ENCODE measurements at regions not wholly inside any gene's neighbourhood (a gene's known extent, or its start where the extent isn't known, plus 50 kb on each side); places are given as distances from the start of the nearest gene placed in this dataset.
A peak's percentile ranks its signal among the peaks of the same experiment; 100 is the strongest.

- ATAC-seq = peak; percentile 75
- Histone ChIP-seq H3K4me2 (ENCODE audit: low read length) (no peak overlapping the region), H3K4me1 (ENCODE audit: insufficient read depth, low read length) (no peaks in the 10 kb centered on the region), H3K36me3 (ENCODE audit: low read depth, low read length) (no peaks in the 10 kb centered on the region), H3K79me2 (ENCODE audit: low read length) (no peaks in the 10 kb centered on the region), H3K4me3 (ENCODE audit: low read length) (no peak overlapping the region), H3F3A (ENCODE audit: low read length, unreplicated experiment) (no peaks in the 10 kb centered on the region), H3K9me2 (replicated peaks; ENCODE audit: low read length) (no peaks in the 10 kb centered on the region), H3K27ac (ENCODE audit: low read length) (no peak overlapping the region), H2AFZ (ENCODE audit: low read length) (no peak overlapping the region), H3K9ac (ENCODE audit: low read length) (no peak overlapping the region), H3K27me3 (ENCODE audit: low read length) (no peaks in the 10 kb centered on the region), H3K9me3 (ENCODE audit: low read length) (no peaks in the 10 kb centered on the region), H4K20me1 (ENCODE audit: low read length) (no peaks in the 10 kb centered on the region)
- DNase-seq = no peak
- intact Hi-C loops (cut with micrococcal nuclease) = no loop called here
- POLR2A ChIA-PET (ENCODE audit: unreplicated experiment) = no interaction called here
- TF ChIP-seq EZH2phosphoT487 (IDR thresholded peaks at IDR 0.05; ENCODE audit: borderline replicate concordance, low read length) = no peak
- TF ChIP-seq CTCF (conservative IDR thresholded peaks at IDR 0.05; ENCODE audit: low read depth, low read length) = no peak
- no peak for TF ChIP-seq EZH2 (IDR thresholded peaks at IDR 0.05; ENCODE audit: low read length, unreplicated experiment)
- no TSS peak for BruUV-seq (replicated peaks)
- CTCF ChIA-PET = interaction anchor here (0.7 kb wide), 1 partner anchor 633 kb away, joined by 3 read pairs; no protein-coding TSS in a partner anchor
These were observed 74.1 kb upstream of the PTPRD start for GRCh38 chr9:10686943-10687342.

- CTCF ChIA-PET = no interaction called here
- no peaks in the 10 kb centered on the region for H3K9me2 ChIP-seq (replicated peaks; ENCODE audit: low read length)
- H3K27me3 ChIP-seq (ENCODE audit: low read length) = no peaks in the 10 kb centered on the region
- POLR2A ChIA-PET (ENCODE audit: unreplicated experiment) = no interaction called here
- no peaks in the 10 kb centered on the region for H3F3A ChIP-seq (ENCODE audit: low read length, unreplicated experiment)
- H3K36me3 ChIP-seq (ENCODE audit: low read depth, low read length) = no peaks in the 10 kb centered on the region
- no peak overlapping the region for H3K4me2 ChIP-seq (ENCODE audit: low read length)
- no TSS peak for BruUV-seq (replicated peaks)
- TF ChIP-seq EZH2 (IDR thresholded peaks at IDR 0.05; ENCODE audit: low read length, unreplicated experiment) (no peak), EZH2phosphoT487 (IDR thresholded peaks at IDR 0.05; ENCODE audit: borderline replicate concordance, low read length) (no peak), CTCF (conservative IDR thresholded peaks at IDR 0.05; ENCODE audit: low read depth, low read length) (no peak)
- ATAC-seq (no peak), DNase-seq (no peak)
- H3K4me1 ChIP-seq (ENCODE audit: insufficient read depth, low read length) = no peaks in the 10 kb centered on the region
- no peaks in the 10 kb centered on the region for H3K9me3 ChIP-seq (ENCODE audit: low read length)
- H3K9ac ChIP-seq (ENCODE audit: low read length) = no peak overlapping the region
- no peak overlapping the region for H3K4me3 ChIP-seq (ENCODE audit: low read length)
- H3K27ac ChIP-seq (ENCODE audit: low read length) = no peak overlapping the region
- no peaks in the 10 kb centered on the region for H3K79me2 ChIP-seq (ENCODE audit: low read length)
- no peak overlapping the region for H2AFZ ChIP-seq (ENCODE audit: low read length)
- intact Hi-C loops (cut with micrococcal nuclease) = no loop called here
- no peaks in the 10 kb centered on the region for H4K20me1 ChIP-seq (ENCODE audit: low read length)
These were observed 77.7 kb upstream of the PTPRD start for GRCh38 chr9:10690546-10690945.

- no peak overlapping the region for H3K9ac ChIP-seq (ENCODE audit: low read length)
- no peaks in the 10 kb centered on the region for H3K4me1 ChIP-seq (ENCODE audit: insufficient read depth, low read length)
- BruUV-seq (replicated peaks) = no TSS peak
- no peaks in the 10 kb centered on the region for H3K79me2 ChIP-seq (ENCODE audit: low read length)
- no peaks in the 10 kb centered on the region for H3K36me3 ChIP-seq (ENCODE audit: low read depth, low read length)
- no peak overlapping the region for H3K4me2 ChIP-seq (ENCODE audit: low read length)
- no peaks in the 10 kb centered on the region for H3K9me3 ChIP-seq (ENCODE audit: low read length)
- no peak for TF ChIP-seq CTCF (conservative IDR thresholded peaks at IDR 0.05; ENCODE audit: low read depth, low read length)
- H3K9me2 ChIP-seq (replicated peaks; ENCODE audit: low read length) = no peaks in the 10 kb centered on the region
- H3K27ac ChIP-seq (ENCODE audit: low read length) = no peak overlapping the region
- ATAC-seq = no peak
- ChIA-PET POLR2A (ENCODE audit: unreplicated experiment) (no interaction called here), CTCF (no interaction called here)
- H3K4me3 ChIP-seq (ENCODE audit: low read length) = no peak overlapping the region
- no peak overlapping the region for H2AFZ ChIP-seq (ENCODE audit: low read length)
- DNase-seq = no peak
- H3F3A ChIP-seq (ENCODE audit: low read length, unreplicated experiment) = no peaks in the 10 kb centered on the region
- intact Hi-C loops (cut with micrococcal nuclease) = no loop called here
- no peaks in the 10 kb centered on the region for H4K20me1 ChIP-seq (ENCODE audit: low read length)
- no peaks in the 10 kb centered on the region for H3K27me3 ChIP-seq (ENCODE audit: low read length)
These were observed 84.2 kb upstream of the PTPRD start for GRCh38 chr9:10697044-10697443.
